CD4-positive, alpha-beta T cell (primary cell): ENCODE measurements at regions not wholly inside any gene's neighbourhood (a gene's known extent, or its start where the extent isn't known, plus 50 kb on each side); places are given as distances from the start of the nearest gene placed in this dataset.

Source experiments
- ATAC-seq: fragments of 200-7000 bp; cut with Tn5 transposase; one replicate; pipeline ENCODE4 v1.10.0; 2022; ENCODE audit warnings: mild to moderate bottlenecking; ENCODE audit not compliant: poor library complexity
- CTCF ChIA-PET: fragments of 350-600 bp; sonication (Branson Sonifier 250); formaldehyde crosslinking; loops from one replicate; lab custom pipeline; 2021; ENCODE audit warnings: antibody characterized with exemption, inconsistent platforms; lab: Charles Lee
- POLR2A ChIA-PET: fragments of 350-600 bp; sonication (Branson Sonifier 250); formaldehyde crosslinking; loops from one replicate; lab custom pipeline; 2021; ENCODE audit warnings: antibody characterized with exemption, inconsistent platforms; lab: Charles Lee
- DNase-seq, 14 experiments: peaks; one replicate each; pipeline ENCODE4 v3.0.0-alpha.2; 2013 to 2020; ENCODE audit warnings: mixed read lengths in 2 of 14
- H3K27ac ChIP-seq, 2 donors: one replicate each; pipeline versions ENCODE4 v1.5.1 to v1.7.0; 2013; ENCODE audit warnings: low read length in 2 of 2, low read depth in 1 of 2, mild to moderate bottlenecking in 1 of 2
- H3K27me3 ChIP-seq, 2 experiments: 1 replicate in 1 of 2; 2 replicates in 1 of 2; pipeline versions ENCODE4 v1.6.1 to v1.7.0; 2013; ENCODE audit warnings: low read length in 2 of 2, control low read depth in 1 of 2, mild to moderate bottlenecking in 1 of 2, moderate library complexity in 1 of 2; ENCODE audit not compliant: insufficient read depth in 2 of 2, control insufficient read depth in 1 of 2
- H3K36me3 ChIP-seq: one replicate; pipeline ENCODE4 v1.6.1; 2013; ENCODE audit warnings: low read length, control low read depth; ENCODE audit not compliant: insufficient read depth
- H3K4me1 ChIP-seq: one replicate; pipeline ENCODE4 v1.6.1; 2013; ENCODE audit warnings: low read length, control low read depth; ENCODE audit not compliant: insufficient read depth
- H3K4me3 ChIP-seq: one replicate; pipeline ENCODE4 v1.5.1; 2013; ENCODE audit warnings: mild to moderate bottlenecking, low read length, moderate library complexity
- H3K9me3 ChIP-seq, 2 experiments: 1 replicate in 1 of 2; 2 replicates in 1 of 2; pipeline versions ENCODE4 v1.6.1 to v1.7.0; 2013; ENCODE audit warnings: low read length in 2 of 2, mild to moderate bottlenecking in 2 of 2, control low read depth in 1 of 2, moderate library complexity in 1 of 2; ENCODE audit not compliant: control insufficient read depth in 1 of 2, insufficient read depth in 1 of 2
- H3K27ac Mint-ChIP-seq: one replicate; pipeline ENCODE4 v1.8.0; 2020; ENCODE audit warnings: mixed read lengths
- H3K27me3 Mint-ChIP-seq: one replicate; pipeline ENCODE4 v1.8.0; 2021; ENCODE audit warnings: mixed read lengths
- H3K36me3 Mint-ChIP-seq: one replicate; pipeline ENCODE4 v1.8.0; 2021; ENCODE audit warnings: low read depth, mixed read lengths
- H3K4me1 Mint-ChIP-seq: one replicate; pipeline ENCODE4 v1.8.0; 2021; ENCODE audit warnings: low read depth, mixed read lengths
- H3K4me3 Mint-ChIP-seq: one replicate; pipeline ENCODE4 v1.8.0; 2020; ENCODE audit warnings: mild to moderate bottlenecking, mixed read lengths
- H3K9me3 Mint-ChIP-seq: one replicate; pipeline ENCODE4 v1.8.0; 2020; ENCODE audit warnings: mixed read lengths
- intact Hi-C, 2 experiments: fragments of 100-400 bp; cut with DNase I in 1 of 2; cut with micrococcal nuclease in 1 of 2; formaldehyde crosslinking; loops; one replicate each; pipeline versions ENCODE4 v1.15.1 to v1.9.0; 2023 to 2025; cut with DNase I, micrococcal nuclease
- TF ChIP-seq, protein P1 (sequence below): fragments of 200-600 bp; IDR thresholded peaks from one replicate; pipeline ENCODE4 v1.8.0; 2022; ENCODE audit warnings: antibody characterized with exemption, mild to moderate bottlenecking

DNA sequence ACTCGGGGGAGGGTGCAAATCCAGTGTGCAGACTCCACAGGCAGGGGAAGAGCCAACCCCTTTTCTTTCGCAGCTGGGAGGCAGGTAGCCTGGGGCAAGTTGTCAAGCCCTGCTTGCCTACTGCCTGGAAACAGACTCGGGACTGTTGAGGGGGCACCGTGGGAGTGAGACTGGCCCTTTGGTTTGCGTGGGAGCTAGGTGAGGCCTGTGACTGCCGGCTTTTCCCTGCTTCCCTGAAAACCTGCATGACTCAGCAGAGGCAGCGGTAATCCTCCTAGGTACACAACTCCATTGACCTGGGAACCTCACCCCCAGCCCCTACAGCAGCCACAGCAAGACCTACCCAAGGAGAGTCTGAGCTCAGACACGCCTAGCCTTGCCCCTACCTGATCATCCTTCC is 509.5 kb downstream of the DTWD2 start:
- no peaks in the 10 kb centered on the region for H3K36me3 ChIP-seq
- Mint-ChIP-seq H3K4me3 (no peak overlapping the region), H3K27me3 (no peaks in the 10 kb centered on the region), H3K27ac (no peak overlapping the region), H3K4me1 (no peaks in the 10 kb centered on the region), H3K9me3 (no peaks in the 10 kb centered on the region), H3K36me3 (no peaks in the 10 kb centered on the region)
- no peaks in the 10 kb centered on the region for H3K27me3 ChIP-seq
- no peak for ATAC-seq
- TF ChIP-seq, protein P1, sequence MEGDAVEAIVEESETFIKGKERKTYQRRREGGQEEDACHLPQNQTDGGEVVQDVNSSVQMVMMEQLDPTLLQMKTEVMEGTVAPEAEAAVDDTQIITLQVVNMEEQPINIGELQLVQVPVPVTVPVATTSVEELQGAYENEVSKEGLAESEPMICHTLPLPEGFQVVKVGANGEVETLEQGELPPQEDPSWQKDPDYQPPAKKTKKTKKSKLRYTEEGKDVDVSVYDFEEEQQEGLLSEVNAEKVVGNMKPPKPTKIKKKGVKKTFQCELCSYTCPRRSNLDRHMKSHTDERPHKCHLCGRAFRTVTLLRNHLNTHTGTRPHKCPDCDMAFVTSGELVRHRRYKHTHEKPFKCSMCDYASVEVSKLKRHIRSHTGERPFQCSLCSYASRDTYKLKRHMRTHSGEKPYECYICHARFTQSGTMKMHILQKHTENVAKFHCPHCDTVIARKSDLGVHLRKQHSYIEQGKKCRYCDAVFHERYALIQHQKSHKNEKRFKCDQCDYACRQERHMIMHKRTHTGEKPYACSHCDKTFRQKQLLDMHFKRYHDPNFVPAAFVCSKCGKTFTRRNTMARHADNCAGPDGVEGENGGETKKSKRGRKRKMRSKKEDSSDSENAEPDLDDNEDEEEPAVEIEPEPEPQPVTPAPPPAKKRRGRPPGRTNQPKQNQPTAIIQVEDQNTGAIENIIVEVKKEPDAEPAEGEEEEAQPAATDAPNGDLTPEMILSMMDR: no peak
- no peak overlapping the region for H3K4me3 ChIP-seq
- ChIA-PET POLR2A (no interaction called here), CTCF (no interaction called here)
- no peak overlapping the region for H3K27ac ChIP-seq
- intact Hi-C loops: no loop called here
- peaks cover 0 to 15% of the 10 kb centered on the region in 2 experiments for H3K9me3 ChIP-seq
- no peak for DNase-seq
- no peaks in the 10 kb centered on the region for H3K4me1 ChIP-seq

DNA sequence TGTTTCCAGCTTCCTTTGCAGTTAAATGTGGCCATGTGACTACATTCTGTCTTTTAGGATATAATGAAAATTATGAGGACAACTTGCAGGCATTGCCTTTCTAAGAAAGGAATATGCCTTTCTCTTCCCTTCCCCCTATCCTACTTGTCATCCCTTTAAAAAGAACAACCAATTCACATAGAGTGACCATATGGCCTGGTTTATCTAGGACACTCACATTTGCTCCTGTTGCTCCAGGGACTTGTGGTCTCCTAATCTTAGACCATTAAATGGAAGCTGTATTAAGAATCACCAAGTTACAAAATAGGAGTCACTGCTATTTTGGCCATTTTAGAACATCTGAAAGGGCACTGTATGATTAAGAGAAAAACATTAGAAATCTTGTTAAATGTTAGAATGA is 520.3 kb downstream of the DTWD2 start:
- no peak overlapping the region for H3K27ac ChIP-seq
- CTCF ChIA-PET: interaction anchor here (0.6 kb wide), 1 partner anchor 528 kb away, joined by 3 read pairs; no protein-coding TSS in a partner anchor
- H3K9me3 Mint-ChIP-seq: no peaks in the 10 kb centered on the region
- TF ChIP-seq, protein P1: no peak
- intact Hi-C loops: no loop called here
- H3K4me1 Mint-ChIP-seq: no peaks in the 10 kb centered on the region
- POLR2A ChIA-PET: no interaction called here
- H3K36me3 ChIP-seq: no peaks in the 10 kb centered on the region
- no peaks in the 10 kb centered on the region for H3K36me3 Mint-ChIP-seq
- H3K27me3 Mint-ChIP-seq: no peaks in the 10 kb centered on the region
- no peak for DNase-seq
- H3K27me3 ChIP-seq: no peaks in the 10 kb centered on the region
- no peak overlapping the region for H3K4me3 ChIP-seq
- no peak for ATAC-seq
- H3K4me3 Mint-ChIP-seq: no peak overlapping the region
- H3K27ac Mint-ChIP-seq: no peak overlapping the region
- no peaks in the 10 kb centered on the region for H3K9me3 ChIP-seq
- no peaks in the 10 kb centered on the region for H3K4me1 ChIP-seq

DNA sequence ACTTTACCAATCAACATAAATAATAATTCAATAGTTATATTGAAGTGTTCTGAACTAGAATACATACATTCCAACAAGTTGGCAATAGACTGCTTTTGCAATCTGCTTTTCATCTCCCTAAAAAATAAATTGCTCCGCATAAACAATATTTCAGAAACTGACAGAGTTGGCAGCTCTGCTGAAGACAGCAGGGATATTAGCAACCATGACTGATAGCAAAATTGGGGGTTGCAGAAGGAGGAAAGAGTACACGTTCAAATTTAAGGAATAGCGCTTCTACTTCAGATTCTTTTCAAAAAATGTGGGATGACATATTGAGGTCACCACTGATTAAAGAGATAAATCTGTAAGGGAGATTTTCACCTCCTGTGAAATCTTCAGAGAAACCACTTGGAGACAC is 521.2 kb downstream of the DTWD2 start:
- Histone ChIP-seq H3K9me3 (no peaks in the 10 kb centered on the region), H3K36me3 (no peaks in the 10 kb centered on the region), H3K27ac (no peak overlapping the region), H3K27me3 (no peaks in the 10 kb centered on the region), H3K4me3 (no peak overlapping the region), H3K4me1 (no peaks in the 10 kb centered on the region)
- H3K4me1 Mint-ChIP-seq: no peaks in the 10 kb centered on the region
- DNase-seq (no peak), ATAC-seq (no peak)
- H3K27me3 Mint-ChIP-seq: no peaks in the 10 kb centered on the region
- no peak overlapping the region for H3K4me3 Mint-ChIP-seq
- H3K27ac Mint-ChIP-seq: no peak overlapping the region
- no peaks in the 10 kb centered on the region for H3K36me3 Mint-ChIP-seq
- H3K9me3 Mint-ChIP-seq: no peaks in the 10 kb centered on the region
- ChIA-PET POLR2A (no interaction called here), CTCF (no interaction called here)
- TF ChIP-seq, protein P1: no peak
- intact Hi-C loops: no loop called here
